GM12878 (cell line): ENCODE measurements at regions not wholly inside any gene's neighbourhood (a gene's known extent, or its start where the extent isn't known, plus 50 kb on each side); places are given as distances from the start of the nearest gene placed in this dataset.

Experiments
- ATAC-seq: fragments of 200-7000 bp; cut with Tn5 transposase; 3 replicates; pipeline ENCODE4 v1.9.1; 2020; ENCODE audit warnings: mild to moderate bottlenecking, moderate library complexity
- BruUV-seq: library from RNA; stranded (reverse); fragments of 400-500 nt; replicated peaks from 2 replicates; lab custom pipeline; 2021; lab: Mats Ljungman, UMichigan
- CTCF ChIA-PET: fragments of 300-600 bp; sonication (Branson Sonifier 250); formaldehyde crosslinking; extraction: SDS; loops from one replicate; lab custom pipeline; 2021; ENCODE audit warnings: inconsistent platforms; lab: Yijun Ruan, JAX
- POLR2A ChIA-PET: fragments of 350-600 bp; formaldehyde crosslinking; extraction: SDS; loops from one replicate; lab custom pipeline; 2021; ENCODE audit warnings: inconsistent platforms; lab: Charles Lee
- RAD21 ChIA-PET: fragments of 300-600 bp; sonication (Branson Sonifier 250); formaldehyde crosslinking; loops from one replicate; lab custom pipeline; 2023; ENCODE audit warnings: antibody characterized with exemption; ENCODE audit not compliant: unreplicated experiment; lab: Charles Lee
- SMC1A ChIA-PET: fragments of 300-600 bp; sonication (Branson Sonifier 250); formaldehyde crosslinking; loops from one replicate; lab custom pipeline; 2023; ENCODE audit not compliant: unreplicated experiment, uncharacterized antibody; lab: Charles Lee
- DNase-seq: peaks from one replicate; pipeline ENCODE4 v3.0.0-alpha.2; 2011; ENCODE audit warnings: low read depth, low spot score
- FAIRE-seq: peaks from 3 replicates; lab custom pipeline; 2011; peaks lifted over from hg19 to GRCh38; lab: Jason Lieb, UNC
- H2AFZ ChIP-seq: 2 replicates; pipeline ENCODE4 v1.6.0; 2011; ENCODE audit warnings: low read depth, low read length, control low read depth; ENCODE audit not compliant: control insufficient read depth
- H3K27ac ChIP-seq: 2 replicates; pipeline ENCODE4 v1.5.1; 2011; ENCODE audit warnings: control low read depth; ENCODE audit not compliant: control insufficient read depth, insufficient read depth
- H3K27me3 ChIP-seq, 2 experiments: replicated peaks in 1 of 2; 2 replicates each; pipeline versions ENCODE4 v1.6.0 to v1.6.1; 2011; ENCODE audit warnings: low read length in 1 of 2; ENCODE audit not compliant: control insufficient read depth in 2 of 2, insufficient read depth in 2 of 2
- H3K36me3 ChIP-seq, 2 experiments: 2 replicates each; pipeline ENCODE4 v1.5.1; 2011; ENCODE audit warnings: low read length in 1 of 2; ENCODE audit not compliant: control insufficient read depth in 2 of 2, insufficient read depth in 2 of 2
- H3K4me1 ChIP-seq: 2 replicates; pipeline ENCODE4 v1.6.1; 2011; ENCODE audit warnings: mild to moderate bottlenecking, low read length, moderate library complexity, mixed read lengths; ENCODE audit not compliant: control insufficient read depth, insufficient read depth
- H3K4me2 ChIP-seq: 2 replicates; pipeline ENCODE4 v1.6.0; 2011; ENCODE audit warnings: control low read depth; ENCODE audit not compliant: control insufficient read depth, insufficient read depth
- H3K4me3 ChIP-seq: fragments of 200-600 bp; sonication (generic); 2 replicates; pipeline ENCODE4 v1.5.1; 2016
- H3K79me2 ChIP-seq: 2 replicates; pipeline ENCODE4 v1.6.0; 2011; ENCODE audit warnings: low read length; ENCODE audit not compliant: control insufficient read depth, insufficient read depth
- H3K9ac ChIP-seq: 2 replicates; pipeline ENCODE4 v1.8.0; 2011; ENCODE audit warnings: low read length, control low read depth, mixed read lengths; ENCODE audit not compliant: control insufficient read depth, insufficient read depth
- H3K9me3 ChIP-seq: replicated peaks from 3 replicates; pipeline ENCODE4 v1.5.1; 2011; ENCODE audit warnings: mild to moderate bottlenecking, low read length; ENCODE audit not compliant: control insufficient read depth, insufficient read depth
- H4K20me1 ChIP-seq: 2 replicates; pipeline ENCODE4 v1.6.0; 2011; ENCODE audit not compliant: control insufficient read depth, insufficient read depth
- BRCA1 ChIP-seq: IDR thresholded peaks from 2 replicates; pipeline ENCODE4 v1.6.1; 2011; ENCODE audit warnings: low read depth, low read length, improper control_type of control experiment
- CBFB ChIP-seq: IDR thresholded peaks from 2 replicates; pipeline ENCODE4 v1.6.1; 2016; ENCODE audit warnings: antibody characterized with exemption, low read depth
- HDAC2 ChIP-seq: fragments of 200-600 bp; sonication (generic); IDR thresholded peaks from 2 replicates; pipeline ENCODE4 v1.6.1; 2017
- HDAC6 ChIP-seq: fragments of 200-600 bp; sonication (generic); IDR thresholded peaks from one replicate; pipeline ENCODE4 v1.8.0; 2017; ENCODE audit warnings: antibody characterized with exemption; ENCODE audit not compliant: unreplicated experiment
- HDGF ChIP-seq: fragments of 450-650 bp; IDR thresholded peaks from 2 replicates; pipeline ENCODE4 v1.6.1; 2016; ENCODE audit warnings: antibody characterized with exemption
- LARP7 ChIP-seq: fragments of 450-650 bp; IDR thresholded peaks from 2 replicates; pipeline ENCODE4 v1.6.1; 2017; ENCODE audit warnings: mild to moderate bottlenecking
- WGBS: methylation state at CpG from one replicate; pipeline ENCODE4 v1.1.6; 2016; ENCODE audit warnings: low lambda C conversion rate; ENCODE audit not compliant: insufficient replicate concordance, insufficient coverage; ENCODE audit errors: missing lambda C conversion rate; 5-methylcytosine and 5-hydroxymethylcytosine counted together
- in situ Hi-C: fragments of 300-500 bp; cut with MboI; formaldehyde crosslinking; loops from 9 replicates; pipeline ENCODE4 v1.14.3; 2018; ENCODE audit warnings: mixed read lengths
- intact Hi-C: fragments of 100-400 bp; cut with micrococcal nuclease; formaldehyde crosslinking; loops from one replicate; pipeline ENCODE4 v1.14.2; 2022; ENCODE audit not compliant: unreplicated experiment
- TF ChIP-seq, protein P1 (sequence below): IDR thresholded peaks from 2 replicates; pipeline ENCODE4 v1.6.1; 2012; ENCODE audit warnings: improper control_type of control experiment, low read depth, low read length; ENCODE audit not compliant: insufficient replicate concordance
- TF ChIP-seq, protein P2 (sequence below): fragments of 450-650 bp; IDR thresholded peaks from 2 replicates; pipeline ENCODE4 v1.6.1; 2017; ENCODE audit warnings: borderline replicate concordance
- TF ChIP-seq, protein P3 (sequence below): fragments of 450-650 bp; IDR thresholded peaks from 2 replicates; pipeline ENCODE4 v1.6.1; 2016; ENCODE audit warnings: mild to moderate bottlenecking

DNA sequence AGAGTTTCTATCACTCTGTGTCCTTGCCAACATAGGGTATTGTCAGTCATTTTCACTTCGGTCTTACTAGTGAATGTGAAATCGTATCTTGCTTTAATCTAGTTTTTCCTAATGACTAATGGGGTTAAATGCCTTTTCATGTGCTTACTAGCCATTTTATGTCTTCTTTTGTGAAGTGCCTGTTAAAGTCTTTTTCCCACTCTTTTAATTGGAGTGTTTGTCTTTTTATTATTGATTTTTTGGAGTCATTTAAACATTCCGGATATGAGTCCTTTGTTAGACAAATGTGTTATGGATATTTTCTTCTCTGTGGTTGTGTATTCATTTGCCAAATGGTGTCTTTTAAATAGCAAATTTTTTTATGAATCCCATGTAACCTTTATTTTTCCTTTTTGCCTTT is 194.6 kb downstream of the CDH26 start (continued):
- TF ChIP-seq, protein P1, sequence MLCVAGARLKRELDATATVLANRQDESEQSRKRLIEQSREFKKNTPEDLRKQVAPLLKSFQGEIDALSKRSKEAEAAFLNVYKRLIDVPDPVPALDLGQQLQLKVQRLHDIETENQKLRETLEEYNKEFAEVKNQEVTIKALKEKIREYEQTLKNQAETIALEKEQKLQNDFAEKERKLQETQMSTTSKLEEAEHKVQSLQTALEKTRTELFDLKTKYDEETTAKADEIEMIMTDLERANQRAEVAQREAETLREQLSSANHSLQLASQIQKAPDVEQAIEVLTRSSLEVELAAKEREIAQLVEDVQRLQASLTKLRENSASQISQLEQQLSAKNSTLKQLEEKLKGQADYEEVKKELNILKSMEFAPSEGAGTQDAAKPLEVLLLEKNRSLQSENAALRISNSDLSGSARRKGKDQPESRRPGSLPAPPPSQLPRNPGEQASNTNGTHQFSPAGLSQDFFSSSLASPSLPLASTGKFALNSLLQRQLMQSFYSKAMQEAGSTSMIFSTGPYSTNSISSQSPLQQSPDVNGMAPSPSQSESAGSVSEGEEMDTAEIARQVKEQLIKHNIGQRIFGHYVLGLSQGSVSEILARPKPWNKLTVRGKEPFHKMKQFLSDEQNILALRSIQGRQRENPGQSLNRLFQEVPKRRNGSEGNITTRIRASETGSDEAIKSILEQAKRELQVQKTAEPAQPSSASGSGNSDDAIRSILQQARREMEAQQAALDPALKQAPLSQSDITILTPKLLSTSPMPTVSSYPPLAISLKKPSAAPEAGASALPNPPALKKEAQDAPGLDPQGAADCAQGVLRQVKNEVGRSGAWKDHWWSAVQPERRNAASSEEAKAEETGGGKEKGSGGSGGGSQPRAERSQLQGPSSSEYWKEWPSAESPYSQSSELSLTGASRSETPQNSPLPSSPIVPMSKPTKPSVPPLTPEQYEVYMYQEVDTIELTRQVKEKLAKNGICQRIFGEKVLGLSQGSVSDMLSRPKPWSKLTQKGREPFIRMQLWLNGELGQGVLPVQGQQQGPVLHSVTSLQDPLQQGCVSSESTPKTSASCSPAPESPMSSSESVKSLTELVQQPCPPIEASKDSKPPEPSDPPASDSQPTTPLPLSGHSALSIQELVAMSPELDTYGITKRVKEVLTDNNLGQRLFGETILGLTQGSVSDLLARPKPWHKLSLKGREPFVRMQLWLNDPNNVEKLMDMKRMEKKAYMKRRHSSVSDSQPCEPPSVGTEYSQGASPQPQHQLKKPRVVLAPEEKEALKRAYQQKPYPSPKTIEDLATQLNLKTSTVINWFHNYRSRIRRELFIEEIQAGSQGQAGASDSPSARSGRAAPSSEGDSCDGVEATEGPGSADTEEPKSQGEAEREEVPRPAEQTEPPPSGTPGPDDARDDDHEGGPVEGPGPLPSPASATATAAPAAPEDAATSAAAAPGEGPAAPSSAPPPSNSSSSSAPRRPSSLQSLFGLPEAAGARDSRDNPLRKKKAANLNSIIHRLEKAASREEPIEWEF = no peak
- TF ChIP-seq, protein P2, sequence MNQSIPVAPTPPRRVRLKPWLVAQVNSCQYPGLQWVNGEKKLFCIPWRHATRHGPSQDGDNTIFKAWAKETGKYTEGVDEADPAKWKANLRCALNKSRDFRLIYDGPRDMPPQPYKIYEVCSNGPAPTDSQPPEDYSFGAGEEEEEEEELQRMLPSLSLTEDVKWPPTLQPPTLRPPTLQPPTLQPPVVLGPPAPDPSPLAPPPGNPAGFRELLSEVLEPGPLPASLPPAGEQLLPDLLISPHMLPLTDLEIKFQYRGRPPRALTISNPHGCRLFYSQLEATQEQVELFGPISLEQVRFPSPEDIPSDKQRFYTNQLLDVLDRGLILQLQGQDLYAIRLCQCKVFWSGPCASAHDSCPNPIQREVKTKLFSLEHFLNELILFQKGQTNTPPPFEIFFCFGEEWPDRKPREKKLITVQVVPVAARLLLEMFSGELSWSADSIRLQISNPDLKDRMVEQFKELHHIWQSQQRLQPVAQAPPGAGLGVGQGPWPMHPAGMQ = no peak
- no peak for TF ChIP-seq LARP7
- no peak for TF ChIP-seq HDAC2
- no peak for TF ChIP-seq CBFB

DNA sequence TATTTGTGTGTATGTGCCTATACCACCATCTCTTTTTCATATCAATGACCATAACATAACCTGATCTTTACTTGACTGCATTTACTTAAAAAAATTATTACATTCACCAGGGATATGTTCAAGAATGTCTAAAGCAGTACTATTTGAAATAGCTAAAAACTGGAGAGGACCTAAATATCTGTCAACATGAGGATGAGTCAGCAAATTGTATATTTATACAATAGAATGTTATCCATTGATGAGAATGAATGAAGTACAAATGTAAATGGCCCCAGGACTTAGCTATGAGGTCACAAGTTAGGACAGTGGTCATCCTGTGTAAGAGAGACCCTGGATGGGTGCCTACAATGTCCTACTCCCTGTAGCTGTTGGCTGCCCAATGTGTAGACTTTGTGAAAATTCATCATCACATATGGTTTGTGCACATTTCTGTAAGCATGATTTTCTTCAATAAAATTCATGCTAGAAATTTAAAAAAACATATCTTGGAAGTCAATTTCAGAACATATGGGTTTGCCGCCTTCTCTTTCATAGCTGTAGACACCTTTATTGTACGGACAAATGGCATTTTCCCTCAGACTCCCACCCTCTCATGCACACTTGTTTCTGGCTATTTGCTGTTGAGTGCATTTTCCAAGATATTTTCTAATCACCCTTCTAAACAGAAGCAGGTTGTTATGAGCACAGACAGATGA is 202.4 kb downstream of the CDH26 start:
- no peak overlapping the region for H3K27ac ChIP-seq
- H3K36me3 ChIP-seq = no peaks in the 10 kb centered on the region
- POLR2A ChIA-PET = no interaction called here
- no peaks in the 10 kb centered on the region for H4K20me1 ChIP-seq
- BruUV-seq = no TSS peak
- ATAC-seq (no peak), FAIRE-seq (no peak), DNase-seq (no peak)
- no peaks in the 10 kb centered on the region for H3K27me3 ChIP-seq
- SMC1A ChIA-PET = interaction anchor here (1.3 to 2.1 kb wide), 2 partner anchors 20 to 46 kb away, joined by 5 to 6 read pairs; no protein-coding TSS in a partner anchor
- H3K4me1 ChIP-seq = no peaks in the 10 kb centered on the region
- CTCF ChIA-PET = no interaction called here
- WGBS = 83% methylated on average over 2 of the region's 2 CpGs
- H3K9ac ChIP-seq = no peak overlapping the region
- H3K79me2 ChIP-seq = no peaks in the 10 kb centered on the region
- no peak overlapping the region for H2AFZ ChIP-seq
- H3K4me2 ChIP-seq = no peak overlapping the region
- in situ Hi-C loops (no loop called here), intact Hi-C loops (no loop called here)
- RAD21 ChIA-PET = no interaction called here
- H3K9me3 ChIP-seq = no peaks in the 10 kb centered on the region
- H3K4me3 ChIP-seq = no peak overlapping the region
- TF ChIP-seq, protein P3, sequence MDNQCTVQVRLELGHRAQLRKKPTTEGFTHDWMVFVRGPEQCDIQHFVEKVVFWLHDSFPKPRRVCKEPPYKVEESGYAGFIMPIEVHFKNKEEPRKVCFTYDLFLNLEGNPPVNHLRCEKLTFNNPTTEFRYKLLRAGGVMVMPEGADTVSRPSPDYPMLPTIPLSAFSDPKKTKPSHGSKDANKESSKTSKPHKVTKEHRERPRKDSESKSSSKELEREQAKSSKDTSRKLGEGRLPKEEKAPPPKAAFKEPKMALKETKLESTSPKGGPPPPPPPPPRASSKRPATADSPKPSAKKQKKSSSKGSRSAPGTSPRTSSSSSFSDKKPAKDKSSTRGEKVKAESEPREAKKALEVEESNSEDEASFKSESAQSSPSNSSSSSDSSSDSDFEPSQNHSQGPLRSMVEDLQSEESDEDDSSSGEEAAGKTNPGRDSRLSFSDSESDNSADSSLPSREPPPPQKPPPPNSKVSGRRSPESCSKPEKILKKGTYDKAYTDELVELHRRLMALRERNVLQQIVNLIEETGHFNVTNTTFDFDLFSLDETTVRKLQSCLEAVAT = no peak
- no peak for TF ChIP-seq BRCA1
- TF ChIP-seq HDGF = no peak
- TF ChIP-seq, protein P1 = no peak
- TF ChIP-seq HDAC6 = no peak
